DOHH2 (cell line): ENCODE measurements at regions not wholly inside any gene's neighbourhood (a gene's known extent, or its start where the extent isn't known, plus 50 kb on each side); places are given as distances from the start of the nearest gene placed in this dataset.

Source experiments
- EZH2phosphoT487 ChIP-seq: fragments of 200-600 bp; sonication (generic); IDR thresholded peaks from 2 replicates; pipeline ENCODE4 v1.6.1; 2017; ENCODE audit warnings: borderline replicate concordance, mild to moderate bottlenecking, antibody characterized with exemption, low read length, moderate library complexity, mixed read lengths
- TF ChIP-seq, protein P1 (sequence below): fragments of 200-600 bp; sonication (generic); IDR thresholded peaks from one replicate; pipeline ENCODE4 v1.5.1; 2014; ENCODE audit warnings: antibody characterized with exemption, mild to moderate bottlenecking, low read depth, low read length; ENCODE audit not compliant: poor library complexity, severe bottlenecking

DNA sequence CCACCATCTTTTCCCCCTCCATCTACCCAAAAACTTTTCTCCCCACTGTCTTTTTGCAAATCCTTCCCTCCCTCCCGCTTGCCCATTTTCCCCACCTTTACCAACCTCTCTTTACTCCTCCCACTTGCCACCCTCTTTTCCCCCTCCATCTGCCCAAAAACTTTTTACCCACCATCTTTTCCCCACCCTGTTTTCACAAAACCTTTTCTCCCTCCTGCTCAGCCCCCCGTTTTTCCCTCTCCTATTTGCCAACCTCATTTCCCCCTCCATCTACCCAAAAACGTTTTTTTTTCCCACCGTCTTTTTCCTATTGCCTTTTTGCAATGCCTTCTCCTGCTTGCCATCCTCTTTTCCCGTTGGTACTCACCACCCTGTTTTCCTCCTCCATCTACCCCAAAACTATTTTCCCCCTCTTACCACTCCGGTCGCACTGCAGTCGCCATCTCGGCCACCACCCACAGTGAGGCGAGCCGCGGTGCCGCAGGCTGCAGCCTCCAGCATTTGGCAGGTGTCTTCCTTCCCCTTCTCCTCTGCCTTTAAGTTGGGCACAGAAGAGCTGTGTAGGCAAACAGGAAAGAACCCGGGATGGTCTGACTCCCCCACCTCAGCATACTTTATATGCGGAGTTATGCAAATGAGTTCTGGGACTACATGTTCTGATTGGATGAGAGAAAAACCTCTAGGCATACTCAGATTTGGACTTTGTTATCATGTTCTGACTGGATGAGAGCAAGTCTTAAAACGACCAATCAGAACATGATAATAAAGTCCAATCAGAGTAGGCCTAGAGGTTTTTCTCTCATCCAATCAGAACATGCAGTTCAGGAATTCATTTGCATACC, 121.2 kb upstream of the VPREB1 start:
- TF ChIP-seq, protein P1, sequence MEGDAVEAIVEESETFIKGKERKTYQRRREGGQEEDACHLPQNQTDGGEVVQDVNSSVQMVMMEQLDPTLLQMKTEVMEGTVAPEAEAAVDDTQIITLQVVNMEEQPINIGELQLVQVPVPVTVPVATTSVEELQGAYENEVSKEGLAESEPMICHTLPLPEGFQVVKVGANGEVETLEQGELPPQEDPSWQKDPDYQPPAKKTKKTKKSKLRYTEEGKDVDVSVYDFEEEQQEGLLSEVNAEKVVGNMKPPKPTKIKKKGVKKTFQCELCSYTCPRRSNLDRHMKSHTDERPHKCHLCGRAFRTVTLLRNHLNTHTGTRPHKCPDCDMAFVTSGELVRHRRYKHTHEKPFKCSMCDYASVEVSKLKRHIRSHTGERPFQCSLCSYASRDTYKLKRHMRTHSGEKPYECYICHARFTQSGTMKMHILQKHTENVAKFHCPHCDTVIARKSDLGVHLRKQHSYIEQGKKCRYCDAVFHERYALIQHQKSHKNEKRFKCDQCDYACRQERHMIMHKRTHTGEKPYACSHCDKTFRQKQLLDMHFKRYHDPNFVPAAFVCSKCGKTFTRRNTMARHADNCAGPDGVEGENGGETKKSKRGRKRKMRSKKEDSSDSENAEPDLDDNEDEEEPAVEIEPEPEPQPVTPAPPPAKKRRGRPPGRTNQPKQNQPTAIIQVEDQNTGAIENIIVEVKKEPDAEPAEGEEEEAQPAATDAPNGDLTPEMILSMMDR = no peak
- no peak for TF ChIP-seq EZH2phosphoT487
